GM21737 (cell line): ENCODE measurements at regions not wholly inside any gene's neighbourhood (a gene's known extent, or its start where the extent isn't known, plus 50 kb on each side); places are given as distances from the start of the nearest gene placed in this dataset.
"Not testable (repeated sequence)": the region's sequence is repeated elsewhere in the genome, so short reads cannot be mapped to it uniquely, and the experiment has no call there.

ENCODE experiments used
- ATAC-seq: cut with Tn5 transposase; IDR thresholded peaks from one replicate; pipeline ENCODE4 v1.9.1; 2021; ENCODE audit warnings: mild to moderate bottlenecking, moderate library complexity; ENCODE audit not compliant: unreplicated experiment

GRCh38 chr7:131808156-131808555 is 251.7 kb upstream of the PODXL start:
- ATAC-seq, result not testable (repeated sequence)

GRCh38 chr7:131803816-131804215 is 247.4 kb upstream of the PODXL start:
- no peak for ATAC-seq

- ATAC-seq, result no peak
Observed at GRCh38 chr7:131802195-131802864, 245.9 kb upstream of the PODXL start.

- ATAC-seq, result no peak
Observed at GRCh38 chr7:131800531-131800930, 244.1 kb upstream of the PODXL start.

GRCh38 chr7:131800008-131800407 is 243.6 kb upstream of the PODXL start:
- no peak for ATAC-seq

GRCh38 chr7:131797841-131798240 is 241.4 kb upstream of the PODXL start:
- ATAC-seq, result no peak

- ATAC-seq, result no peak
Observed at GRCh38 chr7:131795400-131795799, 239.0 kb upstream of the PODXL start.

GRCh38 chr7:131792311-131792710 is 235.9 kb upstream of the PODXL start:
- ATAC-seq, result no peak

- ATAC-seq, result no peak
Observed at GRCh38 chr7:131787101-131787500, 230.7 kb upstream of the PODXL start.

GRCh38 chr7:131786204-131786603 is 229.8 kb upstream of the PODXL start:
- ATAC-seq, result no peak

GRCh38 chr7:131778601-131779000 is 222.2 kb upstream of the PODXL start:
- no peak for ATAC-seq

GRCh38 chr7:131774419-131775220 is 218.2 kb upstream of the PODXL start:
- ATAC-seq, result no peak

GRCh38 chr7:131773413-131773812 is 217.0 kb upstream of the PODXL start:
- ATAC-seq, result no peak

- no peak for ATAC-seq
Observed at GRCh38 chr7:131769241-131769640, 212.8 kb upstream of the PODXL start.

GRCh38 chr7:131767591-131767990 is 211.2 kb upstream of the PODXL start:
- ATAC-seq, result no peak

GRCh38 chr7:131765575-131765974 is 209.1 kb upstream of the PODXL start:
- ATAC-seq, result no peak

GRCh38 chr7:131764143-131764775 is 207.8 kb upstream of the PODXL start:
- no peak for ATAC-seq

GRCh38 chr7:131762753-131763152 is 206.3 kb upstream of the PODXL start:
- no peak for ATAC-seq

- ATAC-seq, result not testable (repeated sequence)
Observed at GRCh38 chr7:131755801-131756200, 199.4 kb upstream of the PODXL start.

GRCh38 chr7:131753620-131754222 is 197.3 kb upstream of the PODXL start:
- ATAC-seq, result no peak

GRCh38 chr7:131747658-131748232 is 191.3 kb upstream of the PODXL start:
- no peak for ATAC-seq
